Ramos (cell line): ENCODE measurements at regions not wholly inside any gene's neighbourhood (a gene's known extent, or its start where the extent isn't known, plus 50 kb on each side); places are given as distances from the start of the nearest gene placed in this dataset.
"Not testable (repeated sequence)": the region's sequence is repeated elsewhere in the genome, so short reads cannot be mapped to it uniquely, and the experiment has no call there.

ENCODE experiments used
- in situ Hi-C: fragments of 300-500 bp; cut with MboI; formaldehyde crosslinking; loops from one replicate; pipeline ENCODE4 v1.14.3; 2022; ENCODE audit warnings: low sequenced_read_pairs; ENCODE audit not compliant: unreplicated experiment

DNA sequence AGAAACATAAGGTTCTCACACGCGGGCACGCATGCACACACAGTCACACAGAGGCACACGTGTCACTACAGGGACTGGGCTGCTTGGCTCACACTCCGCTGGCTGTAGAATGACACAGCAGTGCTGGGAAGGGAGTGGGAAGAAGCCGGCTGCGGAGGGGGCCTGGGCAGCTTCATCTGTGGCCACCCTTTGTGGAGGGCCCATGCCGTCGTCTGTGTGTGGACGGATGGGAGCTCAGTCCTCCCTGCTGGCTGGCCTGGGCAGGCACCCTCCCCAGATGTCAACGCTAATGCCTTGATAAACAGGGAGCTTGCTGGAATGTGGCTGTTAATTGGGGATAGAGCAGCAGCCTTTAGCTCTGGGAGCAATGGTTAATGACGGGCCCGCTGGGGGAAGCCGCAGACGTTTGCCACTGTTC is 621.1 kb downstream of the BCOR start:
- in situ Hi-C loops, result no loop called here

DNA sequence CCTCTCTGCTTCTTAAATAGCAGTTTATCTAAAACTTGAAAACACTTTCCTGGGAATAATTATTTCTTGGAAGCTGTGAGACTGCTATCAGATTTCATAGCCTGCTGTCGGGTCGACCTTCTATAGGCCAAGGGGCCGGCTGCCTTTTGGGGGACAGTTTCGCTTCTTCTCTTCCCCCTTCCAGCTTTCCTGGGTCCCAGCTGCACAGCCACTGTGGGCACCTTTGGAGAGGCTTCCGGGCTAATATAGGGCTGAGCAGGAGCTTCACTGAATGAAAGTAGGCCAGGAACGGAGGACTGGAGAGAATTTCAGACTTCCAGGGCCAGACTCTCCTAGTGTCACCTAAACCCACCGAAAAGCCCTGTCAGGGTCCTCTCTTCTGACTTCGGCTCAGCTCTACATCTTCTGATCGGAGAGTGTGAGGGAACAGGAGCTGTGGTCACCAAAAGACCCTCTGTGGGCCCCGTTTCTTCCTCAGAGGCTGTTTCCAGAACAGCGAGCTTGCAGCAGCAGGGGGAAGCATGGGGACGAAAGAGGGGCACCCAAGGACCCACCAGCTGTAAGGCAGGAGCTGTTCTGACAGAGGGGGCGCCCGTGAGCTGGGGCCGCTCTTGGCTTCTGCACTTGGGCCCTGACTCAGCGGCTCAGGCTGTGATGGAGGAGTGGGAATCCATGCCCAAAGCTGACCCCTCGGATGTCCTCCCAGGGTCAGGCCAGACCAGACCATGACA is 620.6 kb downstream of the BCOR start:
- in situ Hi-C loops, result no loop called here

DNA sequence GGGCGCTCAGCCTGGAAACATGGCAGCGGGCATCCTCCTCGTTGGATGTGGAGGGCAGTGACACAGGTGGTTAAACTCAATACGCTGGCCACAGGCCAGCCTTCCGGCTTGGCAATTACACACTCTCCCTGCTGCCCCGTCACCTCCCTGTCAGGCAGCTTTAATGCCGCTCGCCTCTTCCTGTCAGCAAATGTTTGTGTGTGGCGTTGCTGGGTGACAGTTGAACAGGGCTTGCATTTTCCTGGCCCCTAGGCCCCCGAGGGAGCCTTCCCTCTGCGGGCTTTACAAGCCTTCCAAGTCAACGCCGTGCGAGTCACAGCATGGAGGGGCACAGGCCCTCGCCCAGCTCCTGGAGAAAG is 620.0 kb downstream of the BCOR start:
- in situ Hi-C loops, result no loop called here

DNA sequence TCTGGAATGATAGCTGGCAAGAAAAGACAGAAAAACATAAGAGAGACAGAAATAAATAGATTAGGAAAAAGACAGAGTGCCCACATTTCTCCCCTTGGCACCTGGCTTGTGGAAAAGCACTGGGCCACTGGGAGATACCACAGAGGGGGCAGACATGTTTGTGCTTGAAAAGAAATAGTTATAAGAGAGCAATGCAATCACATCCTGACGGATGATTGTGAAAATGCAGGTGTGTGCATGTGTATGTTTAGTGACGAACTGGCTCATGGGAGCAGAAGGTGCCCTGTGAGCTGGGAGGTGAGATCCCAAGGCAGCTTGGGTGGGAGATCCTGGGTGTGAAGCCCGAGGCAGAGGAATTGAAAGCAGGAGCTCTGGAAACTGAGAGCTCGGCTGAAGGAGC is 617.9 kb downstream of the BCOR start:
- in situ Hi-C loops, result no loop called here

DNA sequence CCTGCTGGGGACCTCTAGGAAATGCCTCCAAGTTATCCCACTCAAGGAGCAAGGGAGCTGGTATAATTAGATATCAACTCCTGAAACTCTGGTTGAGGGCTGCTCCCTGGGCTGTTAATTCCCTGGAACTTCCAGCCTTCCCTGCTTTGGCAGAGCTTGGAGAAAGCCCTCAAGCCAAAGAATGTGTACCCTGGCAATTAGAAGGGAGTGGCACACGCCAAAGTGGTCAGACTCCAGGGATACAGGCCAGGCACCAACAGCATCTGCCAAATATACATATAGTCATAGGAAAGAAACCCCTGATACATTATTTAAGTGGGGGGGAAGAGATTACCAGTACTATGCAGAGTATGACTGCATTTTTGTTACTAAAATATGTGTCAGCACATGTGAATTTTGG is 616.8 kb downstream of the BCOR start:
- in situ Hi-C loops, result no loop called here

DNA sequence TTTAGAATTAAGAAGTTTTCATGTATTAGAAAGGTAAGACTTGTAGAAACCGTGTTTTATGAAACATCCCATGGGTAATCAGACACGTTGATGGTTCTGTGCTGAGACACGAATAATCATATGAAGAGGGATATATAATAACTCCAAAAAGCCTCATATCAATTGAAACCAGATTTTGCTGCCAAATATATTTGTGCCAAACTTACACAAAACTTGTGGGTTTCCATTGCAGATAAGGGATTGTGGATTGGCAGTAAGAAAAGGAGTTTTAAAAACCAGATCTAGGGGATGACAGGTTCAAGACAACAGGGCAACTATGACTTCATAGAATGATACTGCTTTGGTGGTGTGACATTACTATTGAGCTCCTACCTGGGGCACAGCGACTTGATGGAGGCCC is 616.1 kb downstream of the BCOR start:
- in situ Hi-C loops, result no loop called here

DNA sequence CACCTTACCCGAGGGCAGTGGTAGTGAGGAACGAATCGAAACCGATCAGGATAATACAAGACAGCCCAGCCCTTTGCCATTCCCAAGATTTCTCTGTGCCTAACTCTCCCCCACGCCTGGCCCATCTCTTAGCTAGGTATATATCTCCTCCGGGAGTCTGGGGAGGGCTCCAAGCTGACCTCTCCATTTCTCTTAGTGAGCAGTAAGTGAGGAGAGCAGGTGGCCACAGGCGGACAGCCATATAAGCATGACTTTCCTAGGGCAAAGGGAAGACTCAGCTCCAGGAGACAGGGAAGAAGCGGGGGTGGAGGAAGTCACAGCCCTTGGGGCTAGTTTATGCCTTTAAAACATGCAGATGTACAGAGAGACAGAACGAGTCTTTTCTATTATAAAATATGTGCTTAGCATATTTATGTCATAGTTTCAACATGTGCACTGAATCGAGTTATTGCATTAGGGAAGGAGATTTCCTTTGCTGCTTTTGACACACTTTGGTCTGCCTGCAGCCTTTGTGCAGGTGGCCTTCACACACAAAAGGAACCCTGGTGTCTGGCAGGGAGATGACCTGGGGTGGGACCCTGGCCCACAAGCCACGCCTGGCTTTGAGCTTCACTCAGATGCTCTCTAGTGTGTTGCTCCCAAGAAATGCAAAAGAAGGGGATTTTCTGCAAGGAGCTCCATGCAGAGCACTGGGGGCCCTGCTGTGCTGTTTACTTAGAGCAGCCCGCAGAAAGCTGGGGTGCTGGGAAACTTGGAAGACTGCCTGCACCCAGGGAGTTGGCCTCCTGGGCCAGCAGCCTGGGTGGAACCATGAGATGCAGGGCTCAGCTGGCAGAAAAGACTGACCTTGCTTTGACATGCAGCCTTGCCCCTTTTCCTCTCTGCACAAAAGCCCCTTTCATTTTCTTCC is 613.3 kb downstream of the BCOR start:
- in situ Hi-C loops, result no loop called here

DNA sequence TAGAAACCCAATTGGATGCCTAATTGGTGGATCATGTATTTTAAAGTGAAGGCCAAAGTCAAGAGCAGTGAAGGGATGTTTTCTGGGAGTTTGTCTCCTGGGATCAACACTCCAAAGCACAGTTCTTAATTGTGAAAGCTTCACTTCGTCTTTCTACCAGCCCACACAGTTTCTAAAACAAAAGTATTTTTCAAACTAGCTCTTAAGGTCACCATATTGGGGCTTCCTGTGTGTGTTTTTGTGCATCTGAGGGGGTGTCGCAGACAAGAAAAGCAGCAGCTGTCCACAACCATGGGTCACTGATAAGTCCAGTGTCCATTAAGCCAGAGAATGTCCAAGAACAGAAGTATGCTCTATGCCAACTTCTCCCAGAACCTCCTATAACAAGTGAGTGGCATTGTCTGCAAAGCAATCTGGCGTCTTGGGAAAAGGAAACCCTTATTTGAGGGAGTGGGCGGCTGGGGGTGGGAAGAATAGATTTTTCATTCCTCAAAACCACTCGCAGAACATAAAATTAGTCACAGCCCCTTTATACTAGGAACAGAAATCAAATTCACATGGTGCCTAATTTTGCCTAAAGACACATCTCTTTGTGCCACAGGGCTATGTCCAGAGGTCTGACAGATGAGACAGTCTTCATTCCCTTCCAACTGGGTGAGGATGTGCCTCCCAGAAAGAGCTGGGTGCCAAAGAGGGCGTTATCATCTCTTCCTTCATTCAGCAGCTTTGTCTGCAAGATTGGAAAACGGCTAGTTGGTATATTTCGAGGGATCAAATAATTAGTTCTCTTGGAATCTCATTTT is 610.4 kb downstream of the BCOR start:
- in situ Hi-C loops, result no loop called here

DNA sequence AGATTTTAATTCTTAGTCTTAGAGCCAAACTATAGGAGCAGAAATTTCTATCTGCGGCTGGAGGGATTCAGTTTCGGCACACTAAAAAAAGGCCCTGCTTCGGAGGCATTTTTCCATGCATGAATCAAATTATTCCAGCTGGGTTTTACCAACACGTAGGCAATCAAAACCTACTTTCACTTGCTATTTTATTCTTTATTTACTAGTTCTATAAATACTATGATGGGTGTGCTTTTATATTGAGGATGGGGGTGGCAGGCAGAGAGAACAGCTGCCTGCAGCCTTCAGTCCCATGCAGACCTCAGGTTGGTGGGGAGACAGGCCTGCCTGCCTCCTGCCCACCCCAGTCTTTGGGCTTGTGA is 609.8 kb downstream of the BCOR start:
- in situ Hi-C loops, result no loop called here

DNA sequence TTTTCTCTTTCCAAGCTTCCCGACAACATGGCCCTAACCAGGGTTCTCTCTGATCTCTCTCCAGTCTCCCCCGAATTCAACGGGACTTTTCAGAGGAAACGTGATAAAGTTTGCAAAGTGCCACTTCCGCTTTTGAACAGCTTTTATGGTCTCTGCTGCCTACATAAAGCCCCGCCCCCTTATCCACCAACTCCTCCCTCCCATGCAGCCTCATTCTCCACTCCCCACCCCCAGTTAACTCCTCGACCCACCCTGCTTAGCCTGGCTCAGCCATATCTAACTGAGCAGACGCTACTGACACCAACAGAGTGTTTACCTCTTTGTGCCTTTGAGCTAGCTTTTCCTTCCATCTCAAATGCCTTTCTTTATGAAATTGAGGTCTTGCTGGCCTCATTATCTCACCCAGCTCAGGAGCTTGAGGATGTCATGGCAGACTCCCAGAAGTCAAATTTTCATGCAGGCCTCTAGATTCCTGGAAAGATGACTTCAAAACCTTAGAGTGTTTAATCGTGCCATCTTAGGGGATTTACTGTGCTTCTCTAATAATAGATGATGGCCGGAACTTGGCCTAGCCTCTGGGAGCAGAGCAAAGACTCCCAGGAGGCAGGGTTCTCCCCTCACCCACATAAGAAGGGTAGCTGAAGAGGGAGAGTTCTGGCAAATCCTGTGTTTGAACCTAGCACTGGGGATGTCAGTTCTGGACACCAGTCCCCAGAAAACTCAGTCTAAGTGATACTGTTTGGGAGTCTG is 606.0 kb downstream of the BCOR start:
- in situ Hi-C loops, result no loop called here

DNA sequence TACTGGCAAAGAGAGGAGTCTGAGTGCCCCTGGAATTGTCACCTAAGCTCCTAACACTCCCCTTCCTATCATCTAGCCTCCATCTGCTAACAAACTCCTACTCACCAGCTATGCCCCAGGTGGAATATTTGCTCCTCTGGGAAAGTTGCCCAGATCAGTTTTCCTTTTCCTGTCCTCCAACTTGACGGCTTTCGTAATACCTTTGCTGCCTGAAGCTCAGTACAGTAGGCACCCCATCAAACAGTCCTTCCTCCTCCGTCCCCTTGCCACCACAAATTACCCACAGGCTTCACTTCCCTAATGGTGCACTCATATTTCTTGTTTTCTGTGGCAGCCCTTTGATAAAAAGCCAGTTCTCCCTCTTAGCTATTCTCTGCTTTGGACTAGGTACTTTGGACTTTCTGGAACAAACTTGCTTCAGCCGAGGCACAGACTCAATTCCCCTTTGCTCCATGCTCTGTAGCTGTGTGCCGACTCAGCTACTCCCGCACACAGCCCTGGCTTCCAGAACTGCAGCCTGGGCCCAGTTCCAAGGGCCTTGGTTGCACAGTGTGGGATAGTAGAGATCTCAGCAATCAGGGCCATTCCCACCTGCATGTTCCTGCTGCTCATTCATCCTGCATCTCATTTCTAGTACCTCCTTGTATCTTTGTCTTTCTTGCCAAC is 605.1 kb downstream of the BCOR start:
- in situ Hi-C loops, result no loop called here

DNA sequence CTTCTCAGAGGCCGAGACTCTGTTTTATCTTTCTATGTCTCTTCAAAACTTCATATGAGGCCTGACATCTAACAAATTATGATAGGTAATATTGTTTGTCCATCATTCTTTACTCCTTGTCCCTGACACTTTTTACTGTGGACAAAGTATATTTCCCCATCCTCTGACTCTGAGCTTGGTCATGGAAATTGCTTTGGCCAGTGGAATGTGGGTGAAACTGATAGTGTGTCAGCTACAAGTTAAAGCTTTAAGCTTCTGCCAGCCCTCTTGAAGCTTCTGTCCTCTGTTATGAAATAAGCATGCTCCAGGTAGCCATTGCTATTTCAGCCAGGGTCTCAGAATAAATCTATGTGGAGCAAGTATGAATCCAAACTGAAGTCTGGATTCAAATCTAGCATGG is 604.6 kb downstream of the BCOR start:
- in situ Hi-C loops, result no loop called here

DNA sequence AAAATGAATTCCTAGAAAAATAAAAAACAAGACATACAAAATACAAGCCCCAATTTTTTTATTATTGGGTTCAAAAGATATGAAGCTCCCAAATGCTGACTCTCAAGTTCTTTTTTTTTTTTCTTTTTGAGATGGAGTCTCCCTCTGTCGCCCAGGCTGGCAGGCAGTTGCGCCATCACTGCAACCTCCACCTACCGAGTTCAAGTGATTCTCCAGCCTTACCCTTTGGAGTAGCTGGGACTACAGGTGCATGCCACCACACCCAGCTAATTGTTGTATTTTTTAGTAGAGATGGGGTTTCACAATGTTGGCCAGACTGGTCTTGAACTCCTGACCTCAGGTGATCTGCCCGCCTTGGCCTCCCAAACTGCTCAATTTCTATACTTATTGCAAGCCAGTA is 600.6 kb downstream of the BCOR start:
- in situ Hi-C loops, result not testable (repeated sequence)

DNA sequence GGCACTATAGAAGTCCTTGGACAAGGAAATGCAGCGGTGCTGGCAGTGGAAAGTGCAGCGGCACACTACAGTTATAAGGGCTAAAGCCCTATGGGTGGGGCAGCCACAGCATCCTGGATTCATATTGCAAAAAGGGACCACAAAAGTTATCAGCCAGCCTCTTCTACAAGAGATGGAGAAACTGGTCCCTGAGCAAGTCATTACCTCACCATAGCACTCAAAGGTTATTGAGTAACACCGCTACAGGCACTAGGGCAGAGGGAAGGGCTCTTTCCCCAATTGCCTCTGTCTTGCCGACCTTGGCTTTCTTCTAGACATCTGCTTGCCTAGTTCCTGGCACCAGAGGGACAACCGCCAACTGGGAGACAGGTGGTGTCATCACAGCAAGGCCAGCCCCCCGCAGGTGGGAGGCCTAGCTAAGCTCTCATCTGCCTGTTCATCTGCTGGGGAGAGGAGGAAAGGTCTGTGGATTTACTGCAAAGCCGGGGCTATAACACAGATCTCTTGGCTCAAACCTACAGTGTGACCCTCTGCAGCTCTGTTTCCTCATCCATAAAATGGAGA is 600.0 kb downstream of the BCOR start:
- in situ Hi-C loops, result no loop called here

DNA sequence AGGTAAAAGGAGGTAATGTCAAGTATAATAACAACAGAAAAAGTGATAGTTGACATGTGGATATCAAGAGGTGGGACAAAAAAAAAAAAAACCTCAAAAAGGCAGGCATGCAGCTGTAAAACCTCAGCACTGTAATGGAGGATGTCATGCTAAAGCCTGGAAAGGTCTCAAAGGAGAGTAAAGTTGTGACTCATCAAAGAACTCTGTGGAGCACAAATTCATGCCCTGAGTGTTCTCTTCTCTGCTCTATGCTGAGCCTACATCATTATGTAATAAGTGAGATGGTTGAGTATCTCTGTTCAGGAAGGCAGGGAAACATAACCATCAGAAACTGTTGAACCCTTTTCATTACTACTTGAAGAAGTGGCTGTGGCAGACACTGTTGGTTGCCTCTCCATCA is 597.8 kb downstream of the BCOR start:
- in situ Hi-C loops, result no loop called here

DNA sequence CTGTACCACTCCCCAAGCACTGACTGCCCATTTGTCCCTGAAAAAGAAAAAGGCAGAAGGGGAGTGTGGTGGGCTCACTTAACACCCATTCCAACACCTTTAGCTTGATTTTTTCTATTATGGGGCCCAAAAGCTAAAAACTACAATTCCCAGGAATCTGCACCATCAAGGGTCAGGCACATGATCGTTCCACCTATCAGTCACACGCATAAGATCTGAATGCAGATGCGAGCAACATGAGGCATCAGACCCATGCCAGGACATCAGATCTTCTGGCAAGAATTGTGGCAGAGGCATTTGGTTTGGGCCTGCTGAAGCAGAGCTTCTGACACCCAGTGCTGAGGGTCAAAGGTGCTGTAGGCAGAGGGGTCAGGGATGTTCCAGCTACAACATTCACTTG is 595.9 kb downstream of the BCOR start:
- in situ Hi-C loops, result no loop called here

DNA sequence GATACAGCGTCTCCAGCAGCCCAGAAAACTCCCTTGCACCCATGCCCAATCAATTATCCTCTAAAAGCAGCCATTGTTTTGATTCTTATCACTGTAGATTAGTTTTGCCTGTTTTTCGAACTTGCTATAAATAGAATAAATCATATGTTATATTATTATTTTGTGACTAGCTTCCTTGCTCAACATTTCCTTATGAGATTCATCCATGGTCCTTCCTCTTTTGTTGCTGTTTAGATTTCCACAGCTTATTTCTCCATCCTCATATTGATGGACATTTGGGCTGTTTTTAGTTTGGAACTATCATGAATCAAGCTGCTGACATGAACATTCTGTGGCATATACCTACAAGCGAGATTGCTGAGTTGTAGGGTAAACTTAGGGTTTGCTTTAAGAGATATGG is 595.3 kb downstream of the BCOR start:
- in situ Hi-C loops, result no loop called here

DNA sequence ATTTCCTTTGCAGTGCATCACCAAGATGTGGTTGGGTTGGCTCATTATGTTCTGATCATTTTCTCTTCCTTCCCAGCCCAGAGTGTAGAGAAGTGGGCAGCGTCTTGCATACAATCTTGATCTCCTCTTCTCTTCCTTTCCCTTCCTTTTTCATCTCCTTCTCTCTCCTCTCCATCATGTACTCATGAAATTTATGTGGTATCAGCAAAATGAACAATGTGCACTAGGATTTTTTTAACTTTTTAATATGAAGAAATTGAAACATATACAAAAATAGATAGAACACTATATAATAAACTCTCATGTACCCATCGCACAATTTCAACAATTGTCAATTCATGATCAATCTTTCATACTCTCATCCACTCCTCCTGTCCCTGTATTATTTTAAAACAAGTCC is 593.5 kb downstream of the BCOR start:
- in situ Hi-C loops, result no loop called here

DNA sequence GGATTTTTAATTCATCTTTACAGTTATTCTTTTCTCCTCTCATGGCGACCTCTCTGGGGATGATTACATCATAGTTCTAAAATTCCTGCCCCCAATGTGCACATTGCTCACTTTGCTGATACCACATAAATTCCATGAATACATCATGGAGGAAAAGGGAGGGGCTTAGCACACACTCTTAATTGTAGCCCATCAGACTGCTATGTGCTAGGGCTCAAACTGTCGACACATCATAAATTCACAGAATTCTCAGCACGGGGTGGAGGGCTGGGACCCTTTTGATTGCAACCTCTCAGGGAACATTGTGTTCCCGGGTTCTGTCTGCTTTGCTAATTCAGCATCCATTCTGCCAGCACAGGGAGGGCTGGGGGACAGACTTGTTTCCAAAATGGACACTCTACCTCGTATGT is 592.9 kb downstream of the BCOR start:
- in situ Hi-C loops, result no loop called here

DNA sequence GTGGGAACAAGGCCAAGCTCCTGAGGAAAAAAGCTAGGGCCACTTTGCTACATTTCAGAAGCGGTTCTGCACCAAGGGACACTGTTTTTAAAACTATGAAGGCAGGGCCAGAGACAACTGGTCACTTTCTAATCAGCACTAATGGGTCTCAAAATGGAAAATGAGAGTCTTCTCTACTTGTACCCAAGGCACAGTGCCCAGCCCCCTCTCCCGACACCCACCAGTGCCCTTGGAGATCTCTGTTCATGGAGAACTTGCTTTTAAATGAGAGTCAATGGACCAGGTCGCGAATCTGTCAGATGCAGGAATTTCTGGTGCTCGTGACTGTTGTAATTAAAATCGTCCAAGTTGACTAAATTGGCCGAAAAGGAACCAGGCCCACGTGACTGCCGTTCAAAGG is 591.6 kb downstream of the BCOR start:
- in situ Hi-C loops, result no loop called here
